ENCODE measurements at regions not wholly inside any gene's neighbourhood (a gene's known extent, or its start where the extent isn't known, plus 50 kb on each side); places are given as distances from the start of the nearest gene placed in this dataset.

- no peaks in the 10 kb centered on the region for H3K36me3 ChIP-seq (ENCODE audit: insufficient read depth, low read length)
- H3K27me3 ChIP-seq (ENCODE audit: insufficient read depth, low read length), result no peaks in the 10 kb centered on the region
- H3K4me3 ChIP-seq (ENCODE audit: low read depth, low read length), result peak overlapping the region; percentile 6; the same call in 1 of the 2 replicates
- peak overlapping the region; percentile 0 for H2AFZ ChIP-seq (ENCODE audit: low read length, unreplicated experiment)
- H3K79me2 ChIP-seq (ENCODE audit: control insufficient read depth, insufficient read depth, low read length, unreplicated experiment), result no peaks in the 10 kb centered on the region
- H3K27ac ChIP-seq (ENCODE audit: low read depth, low read length), result peak overlapping the region; percentile 88
- H3K4me1 ChIP-seq (ENCODE audit: control insufficient read depth, insufficient read depth, low read length, unreplicated experiment), result peaks cover 11% of the 10 kb centered on the region
These were observed 183.6 kb upstream of the EDNRB start for GRCh38 chr13:78102121-78102677.

- H2AFZ ChIP-seq (ENCODE audit: low read length, unreplicated experiment), result no peak overlapping the region
These were observed 181.9 kb upstream of the EDNRB start for GRCh38 chr13:78100486-78100885.

GRCh38 chr13:78098249-78098648 is 179.6 kb upstream of the EDNRB start:
- Histone ChIP-seq H3K4me1 (ENCODE audit: control insufficient read depth, insufficient read depth, low read length, unreplicated experiment) (peaks cover 11% of the 10 kb centered on the region), H2AFZ (ENCODE audit: low read length, unreplicated experiment) (no peak overlapping the region), H3K27ac (ENCODE audit: low read depth, low read length) (no peak overlapping the region), H3K79me2 (ENCODE audit: control insufficient read depth, insufficient read depth, low read length, unreplicated experiment) (no peaks in the 10 kb centered on the region), H3K4me3 (ENCODE audit: low read depth, low read length) (no peak overlapping the region), H3K36me3 (ENCODE audit: insufficient read depth, low read length) (no peaks in the 10 kb centered on the region), H3K27me3 (ENCODE audit: insufficient read depth, low read length) (no peaks in the 10 kb centered on the region)

More at GRCh38 chr13:78100486-78100885, 181.9 kb upstream of the EDNRB start:
- Histone ChIP-seq H3K4me3 (ENCODE audit: low read depth, low read length) (no peak overlapping the region), H3K36me3 (ENCODE audit: insufficient read depth, low read length) (no peaks in the 10 kb centered on the region), H3K4me1 (ENCODE audit: control insufficient read depth, insufficient read depth, low read length, unreplicated experiment) (peaks cover 11% of the 10 kb centered on the region), H3K27me3 (ENCODE audit: insufficient read depth, low read length) (no peaks in the 10 kb centered on the region), H3K27ac (ENCODE audit: low read depth, low read length) (no peak overlapping the region), H3K79me2 (ENCODE audit: control insufficient read depth, insufficient read depth, low read length, unreplicated experiment) (no peaks in the 10 kb centered on the region)

GRCh38 chr13:78096221-78096620 is 177.6 kb upstream of the EDNRB start:
- Histone ChIP-seq H3K27me3 (ENCODE audit: insufficient read depth, low read length) (no peaks in the 10 kb centered on the region), H3K4me3 (ENCODE audit: low read depth, low read length) (no peak overlapping the region), H3K79me2 (ENCODE audit: control insufficient read depth, insufficient read depth, low read length, unreplicated experiment) (no peaks in the 10 kb centered on the region), H3K36me3 (ENCODE audit: insufficient read depth, low read length) (no peaks in the 10 kb centered on the region), H3K4me1 (ENCODE audit: control insufficient read depth, insufficient read depth, low read length, unreplicated experiment) (no peaks in the 10 kb centered on the region), H2AFZ (ENCODE audit: low read length, unreplicated experiment) (no peak overlapping the region), H3K27ac (ENCODE audit: low read depth, low read length) (no peak overlapping the region)

GRCh38 chr13:78087966-78088678 is 169.5 kb upstream of the EDNRB start:
- H3K27ac ChIP-seq (ENCODE audit: low read depth, low read length), result no peak overlapping the region
- H3K4me3 ChIP-seq (ENCODE audit: low read depth, low read length), result no peak overlapping the region
- H2AFZ ChIP-seq (ENCODE audit: low read length, unreplicated experiment), result no peak overlapping the region
- no peaks in the 10 kb centered on the region for H3K27me3 ChIP-seq (ENCODE audit: insufficient read depth, low read length)
- no peaks in the 10 kb centered on the region for H3K79me2 ChIP-seq (ENCODE audit: control insufficient read depth, insufficient read depth, low read length, unreplicated experiment)
- no peaks in the 10 kb centered on the region for H3K4me1 ChIP-seq (ENCODE audit: control insufficient read depth, insufficient read depth, low read length, unreplicated experiment)
- no peaks in the 10 kb centered on the region for H3K36me3 ChIP-seq (ENCODE audit: insufficient read depth, low read length)

GRCh38 chr13:78085434-78086225 is 167.0 kb upstream of the EDNRB start:
- Histone ChIP-seq H3K27ac (ENCODE audit: low read depth, low read length) (no peak overlapping the region), H3K4me3 (ENCODE audit: low read depth, low read length) (no peak overlapping the region), H3K4me1 (ENCODE audit: control insufficient read depth, insufficient read depth, low read length, unreplicated experiment) (no peaks in the 10 kb centered on the region), H2AFZ (ENCODE audit: low read length, unreplicated experiment) (peak overlapping the region; percentile 7), H3K79me2 (ENCODE audit: control insufficient read depth, insufficient read depth, low read length, unreplicated experiment) (no peaks in the 10 kb centered on the region), H3K36me3 (ENCODE audit: insufficient read depth, low read length) (no peaks in the 10 kb centered on the region), H3K27me3 (ENCODE audit: insufficient read depth, low read length) (no peaks in the 10 kb centered on the region)

- Histone ChIP-seq H3K79me2 (ENCODE audit: control insufficient read depth, insufficient read depth, low read length, unreplicated experiment) (no peaks in the 10 kb centered on the region), H2AFZ (ENCODE audit: low read length, unreplicated experiment) (no peak overlapping the region), H3K36me3 (ENCODE audit: insufficient read depth, low read length) (no peaks in the 10 kb centered on the region), H3K27me3 (ENCODE audit: insufficient read depth, low read length) (no peaks in the 10 kb centered on the region), H3K4me1 (ENCODE audit: control insufficient read depth, insufficient read depth, low read length, unreplicated experiment) (no peaks in the 10 kb centered on the region), H3K4me3 (ENCODE audit: low read depth, low read length) (no peak overlapping the region), H3K27ac (ENCODE audit: low read depth, low read length) (no peak overlapping the region)
These were observed 165.8 kb upstream of the EDNRB start for GRCh38 chr13:78084401-78084800.

- Histone ChIP-seq H3K27me3 (ENCODE audit: insufficient read depth, low read length) (no peaks in the 10 kb centered on the region; the same call in 1 of the 2 replicates), H3K79me2 (ENCODE audit: control insufficient read depth, insufficient read depth, low read length, unreplicated experiment) (no peaks in the 10 kb centered on the region), H3K4me1 (ENCODE audit: control insufficient read depth, insufficient read depth, low read length, unreplicated experiment) (no peaks in the 10 kb centered on the region), H2AFZ (ENCODE audit: low read length, unreplicated experiment) (no peak overlapping the region), H3K4me3 (ENCODE audit: low read depth, low read length) (no peak overlapping the region), H3K27ac (ENCODE audit: low read depth, low read length) (no peak overlapping the region), H3K36me3 (ENCODE audit: insufficient read depth, low read length) (no peaks in the 10 kb centered on the region)
These were observed 159.5 kb upstream of the EDNRB start for GRCh38 chr13:78078168-78078567.

- Histone ChIP-seq H3K4me1 (ENCODE audit: control insufficient read depth, insufficient read depth, low read length, unreplicated experiment) (no peaks in the 10 kb centered on the region), H3K27ac (ENCODE audit: low read depth, low read length) (no peak overlapping the region), H3K79me2 (ENCODE audit: control insufficient read depth, insufficient read depth, low read length, unreplicated experiment) (no peaks in the 10 kb centered on the region), H3K27me3 (ENCODE audit: insufficient read depth, low read length) (no peaks in the 10 kb centered on the region), H3K36me3 (ENCODE audit: insufficient read depth, low read length) (no peaks in the 10 kb centered on the region), H2AFZ (ENCODE audit: low read length, unreplicated experiment) (no peak overlapping the region), H3K4me3 (ENCODE audit: low read depth, low read length) (no peak overlapping the region)
These were observed 148.7 kb upstream of the EDNRB start for GRCh38 chr13:78067290-78067689.

- H3K79me2 ChIP-seq (ENCODE audit: control insufficient read depth, insufficient read depth, low read length, unreplicated experiment), result no peaks in the 10 kb centered on the region
- H3K4me3 ChIP-seq (ENCODE audit: low read depth, low read length), result no peak overlapping the region
- no peaks in the 10 kb centered on the region for H3K4me1 ChIP-seq (ENCODE audit: control insufficient read depth, insufficient read depth, low read length, unreplicated experiment)
- no peak overlapping the region for H2AFZ ChIP-seq (ENCODE audit: low read length, unreplicated experiment)
- no peaks in the 10 kb centered on the region for H3K36me3 ChIP-seq (ENCODE audit: insufficient read depth, low read length)
- no peaks in the 10 kb centered on the region for H3K27me3 ChIP-seq (ENCODE audit: insufficient read depth, low read length)
- no peak overlapping the region for H3K27ac ChIP-seq (ENCODE audit: low read depth, low read length)
These were observed 146.5 kb upstream of the EDNRB start for GRCh38 chr13:78065141-78065540.
